ENCODE measurements at regions not wholly inside any gene's neighbourhood (a gene's known extent, or its start where the extent isn't known, plus 50 kb on each side); places are given as distances from the start of the nearest gene placed in this dataset.

DNA sequence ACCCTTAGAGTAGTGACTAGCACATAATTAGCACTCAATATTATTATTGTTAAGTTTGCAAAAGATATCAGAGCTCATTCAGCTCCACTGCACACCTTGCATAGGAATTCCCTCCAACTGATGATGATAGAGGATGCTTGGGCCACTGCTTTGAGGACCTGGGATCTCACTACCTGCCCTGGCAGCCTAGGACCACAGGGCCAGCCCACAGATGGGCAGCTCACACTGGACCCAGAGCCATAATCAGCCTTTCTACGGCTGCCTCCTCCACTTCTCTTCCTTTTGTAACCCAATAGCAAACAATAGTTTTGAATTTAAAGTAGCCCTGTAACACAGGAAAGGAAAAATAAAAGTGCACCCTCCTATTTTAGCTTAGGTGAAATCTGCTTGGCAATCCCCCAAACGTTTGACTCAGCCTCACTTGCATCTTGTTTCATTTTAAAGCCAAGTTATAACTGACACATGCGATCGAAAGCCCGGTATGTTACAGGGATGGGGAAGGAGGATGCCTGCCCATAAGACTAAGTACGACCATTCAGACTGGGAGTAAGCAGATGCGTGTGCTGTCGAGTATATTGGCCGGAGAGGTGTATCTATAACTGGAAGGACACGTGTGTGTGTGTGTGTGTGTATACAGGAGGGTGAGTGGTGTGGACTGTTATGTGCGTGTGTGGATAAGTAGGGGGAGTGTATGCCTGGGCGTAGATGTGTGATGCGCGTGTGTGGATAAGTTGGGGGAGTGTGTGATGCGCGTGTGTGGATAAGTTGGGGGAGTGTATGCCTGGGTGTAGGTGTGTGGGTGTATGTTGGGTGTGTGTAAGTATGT is 65.9 kb downstream of the CPN2 start:
- TF ChIP-seq, protein P1, sequence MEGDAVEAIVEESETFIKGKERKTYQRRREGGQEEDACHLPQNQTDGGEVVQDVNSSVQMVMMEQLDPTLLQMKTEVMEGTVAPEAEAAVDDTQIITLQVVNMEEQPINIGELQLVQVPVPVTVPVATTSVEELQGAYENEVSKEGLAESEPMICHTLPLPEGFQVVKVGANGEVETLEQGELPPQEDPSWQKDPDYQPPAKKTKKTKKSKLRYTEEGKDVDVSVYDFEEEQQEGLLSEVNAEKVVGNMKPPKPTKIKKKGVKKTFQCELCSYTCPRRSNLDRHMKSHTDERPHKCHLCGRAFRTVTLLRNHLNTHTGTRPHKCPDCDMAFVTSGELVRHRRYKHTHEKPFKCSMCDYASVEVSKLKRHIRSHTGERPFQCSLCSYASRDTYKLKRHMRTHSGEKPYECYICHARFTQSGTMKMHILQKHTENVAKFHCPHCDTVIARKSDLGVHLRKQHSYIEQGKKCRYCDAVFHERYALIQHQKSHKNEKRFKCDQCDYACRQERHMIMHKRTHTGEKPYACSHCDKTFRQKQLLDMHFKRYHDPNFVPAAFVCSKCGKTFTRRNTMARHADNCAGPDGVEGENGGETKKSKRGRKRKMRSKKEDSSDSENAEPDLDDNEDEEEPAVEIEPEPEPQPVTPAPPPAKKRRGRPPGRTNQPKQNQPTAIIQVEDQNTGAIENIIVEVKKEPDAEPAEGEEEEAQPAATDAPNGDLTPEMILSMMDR (IDR thresholded peaks at IDR 0.05) = no peak
- TF ChIP-seq POLR2A (IDR thresholded peaks at IDR 0.05) = no peak
